Neural cell (in vitro differentiated cells): ENCODE measurements at regions not wholly inside any gene's neighbourhood (a gene's known extent, or its start where the extent isn't known, plus 50 kb on each side); places are given as distances from the start of the nearest gene placed in this dataset.

ENCODE experiments used
- CTCF ChIP-seq: fragments of 450-650 bp; IDR thresholded peaks from 2 replicates; pipeline ENCODE4 v1.5.1; 2014; ENCODE audit warnings: antibody characterized with exemption, mild to moderate bottlenecking, moderate library complexity; ENCODE audit not compliant: poor library complexity, severe bottlenecking
- POLR2AphosphoS5 ChIP-seq: IDR thresholded peaks from 2 replicates; pipeline ENCODE4 v1.6.1; 2012
- RAD21 ChIP-seq: fragments of 450-650 bp; conservative IDR thresholded peaks from 2 replicates; pipeline ENCODE4 v1.6.1; 2014; ENCODE audit warnings: antibody characterized with exemption, mild to moderate bottlenecking, moderate library complexity
- REST ChIP-seq: IDR thresholded peaks from 2 replicates; pipeline ENCODE4 v1.6.1; 2012; ENCODE audit warnings: borderline replicate concordance

- TF ChIP-seq POLR2AphosphoS5 (no peak), RAD21 (no peak), CTCF (no peak), REST (no peak)
Observed at GRCh38 chr2:129330504-129330903, 649.0 kb upstream of the RAB6C start.
